CD14-positive monocyte (primary cell): ENCODE measurements at regions not wholly inside any gene's neighbourhood (a gene's known extent, or its start where the extent isn't known, plus 50 kb on each side); places are given as distances from the start of the nearest gene placed in this dataset.

Experiments
- DNase-seq, 3 donors: peaks; one replicate each; pipeline ENCODE4 v3.0.0-alpha.2; 2011 to 2022
- H2AFZ ChIP-seq: 2 replicates; pipeline ENCODE4 v1.6.0; 2012; ENCODE audit warnings: mild to moderate bottlenecking, low read depth, low read length, inconsistent platforms; ENCODE audit not compliant: insufficient read depth, poor library complexity, severe bottlenecking
- H3K27ac ChIP-seq, 2 donors: 1 replicate in 1 of 2; 2 replicates in 1 of 2; pipeline ENCODE4 v1.5.1; 2012 to 2013; ENCODE audit warnings: low read length in 2 of 2, control low read depth in 1 of 2, inconsistent platforms in 1 of 2, low read depth in 1 of 2, mild to moderate bottlenecking in 1 of 2
- H3K27me3 ChIP-seq, 2 donors: one replicate each; pipeline versions ENCODE4 v1.6.0 to v1.6.1; 2011 to 2013; ENCODE audit warnings: low read length in 2 of 2; ENCODE audit not compliant: control insufficient read depth in 2 of 2, insufficient read depth in 2 of 2
- H3K36me3 ChIP-seq, 2 donors: replicated peaks in 1 of 2; 1 replicate in 1 of 2; 2 replicates in 1 of 2; pipeline versions ENCODE4 v1.5.1 to v1.6.1; 2012 to 2013; ENCODE audit warnings: low read length in 2 of 2, control low read depth in 1 of 2, inconsistent platforms in 1 of 2, mild to moderate bottlenecking in 1 of 2; ENCODE audit not compliant: insufficient read depth in 2 of 2, control insufficient read depth in 1 of 2
- H3K4me1 ChIP-seq, 2 donors: 1 replicate in 1 of 2; 2 replicates in 1 of 2; pipeline versions ENCODE4 v1.5.1 to v1.6.1; 2012 to 2013; ENCODE audit warnings: low read length in 2 of 2, control low read depth in 1 of 2, inconsistent platforms in 1 of 2, mild to moderate bottlenecking in 1 of 2, moderate library complexity in 1 of 2; ENCODE audit not compliant: insufficient read depth in 2 of 2, control insufficient read depth in 1 of 2
- H3K4me2 ChIP-seq: replicated peaks from 2 replicates; pipeline ENCODE3; 2012; ENCODE audit warnings: low read length, moderate library complexity, mild to moderate bottlenecking; ENCODE audit not compliant: poor library complexity, severe bottlenecking; ENCODE audit errors: extremely low read depth
- H3K4me3 ChIP-seq, 3 experiments: fragments of 200-600 bp in 1 of 3; sonication (generic) in 1 of 3; replicated peaks in 1 of 3; 1 replicate in 2 of 3; 2 replicates in 1 of 3; pipeline ENCODE4 v1.5.1; 2011 to 2013; ENCODE audit warnings: low read length in 3 of 3, mild to moderate bottlenecking in 3 of 3, control low read depth in 2 of 3, low read depth in 2 of 3, inconsistent platforms in 1 of 3, moderate library complexity in 1 of 3
- H3K79me2 ChIP-seq: 2 replicates; pipeline ENCODE4 v1.6.0; 2012; ENCODE audit warnings: mild to moderate bottlenecking, control low read depth, inconsistent platforms, low read length, moderate library complexity; ENCODE audit not compliant: insufficient read depth
- H3K9ac ChIP-seq: 2 replicates; pipeline ENCODE4 v1.6.0; 2017; ENCODE audit warnings: low read length, mild to moderate bottlenecking; ENCODE audit not compliant: insufficient read depth, poor library complexity, severe bottlenecking
- H3K9me3 ChIP-seq, 2 donors: replicated peaks in 1 of 2; 1 replicate in 1 of 2; 2 replicates in 1 of 2; pipeline versions ENCODE4 v1.5.1 to v1.6.1; 2012 to 2013; ENCODE audit warnings: low read length in 2 of 2, control low read depth in 1 of 2; ENCODE audit not compliant: control insufficient read depth in 1 of 2, insufficient read depth in 1 of 2
- H4K20me1 ChIP-seq: 2 replicates; pipeline ENCODE4 v1.6.0; 2012; ENCODE audit warnings: mild to moderate bottlenecking, low read length, control low read depth, moderate library complexity; ENCODE audit not compliant: insufficient read depth
- H3K27ac Mint-ChIP-seq, 7 donors: one replicate each; pipeline ENCODE4 v1.8.0; 2020; ENCODE audit warnings: mild to moderate bottlenecking in 7 of 7, mixed read lengths in 7 of 7, moderate library complexity in 6 of 7, inconsistent platforms in 2 of 7
- H3K27me3 Mint-ChIP-seq, 3 donors: one replicate each; pipeline ENCODE4 v1.8.0; 2021 to 2022; ENCODE audit warnings: low read depth in 3 of 3, mild to moderate bottlenecking in 3 of 3, mixed read lengths in 3 of 3, moderate library complexity in 3 of 3, inconsistent platforms in 1 of 3
- H3K36me3 Mint-ChIP-seq, 2 donors: one replicate each; pipeline ENCODE4 v1.8.0; 2020; ENCODE audit warnings: mixed read lengths in 2 of 2, inconsistent platforms in 1 of 2, mild to moderate bottlenecking in 1 of 2
- H3K4me1 Mint-ChIP-seq: one replicate; pipeline ENCODE4 v1.8.0; 2020; ENCODE audit warnings: mild to moderate bottlenecking, mixed read lengths
- H3K4me3 Mint-ChIP-seq, 2 donors: one replicate each; pipeline ENCODE4 v1.8.0; 2020; ENCODE audit warnings: mild to moderate bottlenecking in 2 of 2, mixed read lengths in 2 of 2, moderate library complexity in 1 of 2
- H3K9me3 Mint-ChIP-seq, 7 donors: one replicate each; pipeline ENCODE4 v1.8.0; 2020 to 2022; ENCODE audit warnings: mixed read lengths in 7 of 7, mild to moderate bottlenecking in 6 of 7, moderate library complexity in 6 of 7, inconsistent platforms in 2 of 7
- CTCF ChIP-seq: fragments of 200-600 bp; IDR thresholded peaks from one replicate; pipeline ENCODE4 v1.8.0; 2022; ENCODE audit warnings: antibody characterized with exemption, mild to moderate bottlenecking
- WGBS: methylation state at CpG from one replicate; pipeline ENCODE4 v1.1.5; 2013; ENCODE audit warnings: missing lambda C conversion rate; ENCODE audit not compliant: insufficient coverage; 5-methylcytosine and 5-hydroxymethylcytosine counted together
- intact Hi-C, 2 donors: fragments of 100-400 bp; cut with micrococcal nuclease; formaldehyde crosslinking; loops; one replicate each; pipeline versions ENCODE4 v1.15.0 to v1.15.1; 2023

- Histone ChIP-seq H3K9ac (no peak overlapping the region), H3K9me3 (no peaks in the 10 kb centered on the region), H3K36me3 (no peaks in the 10 kb centered on the region), H2AFZ (no peak overlapping the region), H3K4me1 (peaks cover 15 to 21% of the 10 kb centered on the region in 2 donors), H3K27me3 (no peaks in the 10 kb centered on the region), H3K4me3 (no peak overlapping the region), H3K79me2 (no peaks in the 10 kb centered on the region), H3K4me2 (no peak overlapping the region), H4K20me1 (no peaks in the 10 kb centered on the region), H3K27ac (no peak overlapping the region)
- intact Hi-C loops = no loop called here
- Mint-ChIP-seq H3K27ac (no peak overlapping the region), H3K9me3 (peaks cover 0 to 9% (median 3%) of the 10 kb centered on the region in 7 donors), H3K4me3 (no peak overlapping the region), H3K4me1 (peaks cover 35% of the 10 kb centered on the region), H3K36me3 (no peaks in the 10 kb centered on the region), H3K27me3 (peaks cover 2 to 6% (median 2%) of the 10 kb centered on the region in 3 donors)
- 0% methylated on average over 1 of the region's 2 CpGs for WGBS
- TF ChIP-seq CTCF = no peak
- DNase-seq = no peak
Observed at GRCh38 chr9:660227-660626, 181.3 kb upstream of the DMRT1 start.

- no peaks in the 10 kb centered on the region for H3K36me3 Mint-ChIP-seq
- H2AFZ ChIP-seq = no peak overlapping the region
- no peak for DNase-seq
- no peak overlapping the region for H3K27ac ChIP-seq
- H3K36me3 ChIP-seq = no peaks in the 10 kb centered on the region
- peaks cover 0 to under 1% of the 10 kb centered on the region in 2 donors for H3K9me3 ChIP-seq
- no peak overlapping the region for H3K27ac Mint-ChIP-seq
- no peak for TF ChIP-seq CTCF
- H3K9ac ChIP-seq = no peak overlapping the region
- no peaks in the 10 kb centered on the region for H4K20me1 ChIP-seq
- H3K79me2 ChIP-seq = no peaks in the 10 kb centered on the region
- H3K27me3 ChIP-seq = no peaks in the 10 kb centered on the region
- no peak overlapping the region for H3K4me3 ChIP-seq
- intact Hi-C loops = no loop called here
- no peaks in the 10 kb centered on the region for H3K4me1 ChIP-seq
- no peak overlapping the region for H3K4me2 ChIP-seq
- WGBS = 21% methylated on average over 2 of the region's 3 CpGs
- peaks cover 2 to 5% (median 3%) of the 10 kb centered on the region in 3 donors for H3K27me3 Mint-ChIP-seq
- no peak overlapping the region for H3K4me3 Mint-ChIP-seq
- peaks cover 11% of the 10 kb centered on the region for H3K4me1 Mint-ChIP-seq
- peaks cover 0 to 12% (median 10%) of the 10 kb centered on the region in 7 donors for H3K9me3 Mint-ChIP-seq
Observed at GRCh38 chr9:663541-663940, 178.0 kb upstream of the DMRT1 start.
